HG03064 (cell line): ENCODE measurements at regions not wholly inside any gene's neighbourhood (a gene's known extent, or its start where the extent isn't known, plus 50 kb on each side); places are given as distances from the start of the nearest gene placed in this dataset.
"Not testable (repeated sequence)": the region's sequence is repeated elsewhere in the genome, so short reads cannot be mapped to it uniquely, and the experiment has no call there.

Experiments used
- ATAC-seq: cut with Tn5 transposase; IDR thresholded peaks from one replicate; pipeline ENCODE4 v1.9.1; 2021; ENCODE audit warnings: low read depth; ENCODE audit not compliant: unreplicated experiment

DNA sequence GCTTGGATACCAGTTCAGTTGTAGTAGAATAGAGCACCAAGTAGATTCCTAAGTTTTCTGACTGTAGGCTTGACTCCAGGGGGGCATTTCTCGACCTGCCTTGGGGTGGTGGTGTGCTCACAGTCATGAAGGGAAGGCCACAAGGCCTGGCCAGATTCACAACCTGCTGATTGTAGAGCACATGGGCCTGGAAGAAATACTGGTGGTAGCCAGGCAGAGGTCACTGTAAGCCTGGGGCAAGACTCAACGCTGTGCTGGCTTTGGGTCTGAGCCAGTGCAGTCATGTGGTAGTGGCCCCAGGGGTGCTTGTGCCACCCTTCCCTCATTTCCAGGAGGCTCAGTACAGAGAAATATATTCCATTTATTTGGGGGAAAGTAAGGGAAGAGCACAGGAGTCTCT lies 832.3 kb upstream of the SLC10A2 start:
- ATAC-seq: no peak

DNA sequence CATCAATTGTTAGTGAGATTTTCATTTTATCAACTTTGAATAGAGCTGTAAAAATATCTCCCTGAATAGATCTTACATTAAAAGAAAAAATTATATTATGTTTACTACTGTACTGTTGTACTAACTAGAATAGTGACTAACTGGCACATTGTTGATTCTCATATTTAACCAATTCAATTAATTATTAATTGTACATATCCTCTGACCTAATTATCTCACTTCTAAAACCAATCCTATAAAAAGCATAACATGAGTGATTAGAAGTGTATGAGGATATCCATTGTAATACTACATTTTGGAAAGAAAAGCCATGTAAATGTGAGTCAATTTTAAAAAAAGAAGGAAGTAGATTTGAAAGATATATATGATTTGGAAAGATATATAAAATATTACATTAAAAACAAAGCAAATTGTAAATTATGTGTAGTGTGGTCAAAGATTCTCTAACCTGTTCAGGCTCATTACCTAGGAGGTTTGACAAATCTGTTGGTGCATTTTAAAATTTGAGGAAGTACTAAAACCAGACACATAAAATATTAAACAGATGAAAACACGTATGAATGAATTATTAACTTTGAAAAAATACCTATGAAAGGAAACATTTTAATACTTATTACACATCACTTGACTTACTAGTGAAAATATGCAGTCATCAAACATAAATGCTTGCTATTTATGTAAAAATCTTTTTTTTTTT lies 829.8 kb upstream of the SLC10A2 start:
- no peak for ATAC-seq

DNA sequence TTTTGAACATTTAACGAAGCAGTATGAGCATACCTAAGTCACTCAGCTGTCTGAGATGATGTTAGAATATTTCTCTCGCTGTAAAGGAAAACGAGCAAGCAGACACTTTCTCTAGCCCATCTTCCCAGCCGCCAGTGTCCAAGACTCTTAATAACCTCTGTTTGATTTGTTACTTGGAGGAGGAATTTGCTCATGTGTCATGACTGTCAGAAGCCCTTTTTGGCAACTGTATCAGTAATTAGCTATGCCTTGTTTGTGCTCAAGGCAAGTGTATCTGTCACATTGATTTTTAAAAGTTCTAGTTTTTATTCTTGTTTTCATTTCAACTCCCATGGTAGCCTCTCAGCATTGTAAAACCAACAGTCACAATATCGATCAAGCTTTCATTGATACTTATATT lies 828.4 kb upstream of the SLC10A2 start:
- ATAC-seq: no peak

DNA sequence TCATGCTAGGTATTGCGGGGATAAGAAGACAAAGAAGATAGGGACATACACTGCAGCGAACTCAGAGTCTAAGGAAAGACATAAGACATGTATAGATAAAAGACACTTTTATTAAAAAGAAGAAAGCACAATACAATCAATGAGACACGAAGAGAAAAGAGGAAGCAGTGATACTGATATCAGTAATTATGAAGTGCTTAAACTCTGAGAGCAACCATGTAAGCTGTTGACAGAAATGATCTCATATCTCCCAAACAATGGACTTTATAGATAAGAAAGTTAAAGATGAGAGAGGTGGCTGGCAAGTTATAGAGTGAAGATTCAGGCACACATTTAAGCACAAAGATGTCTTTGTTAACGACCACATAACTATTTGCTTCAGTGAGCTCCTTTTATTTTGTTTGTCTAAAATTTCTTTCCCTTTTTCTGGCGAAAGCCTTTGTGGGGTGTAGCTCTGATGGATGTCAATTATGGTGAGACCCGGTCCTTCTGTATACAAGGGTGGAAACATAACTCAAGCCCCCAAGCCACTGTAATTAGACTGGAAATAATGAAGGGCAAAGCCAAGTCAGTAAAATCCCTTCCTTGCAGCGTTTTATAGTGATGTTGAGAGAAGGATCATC lies 818.0 kb upstream of the SLC10A2 start:
- ATAC-seq: no peak

DNA sequence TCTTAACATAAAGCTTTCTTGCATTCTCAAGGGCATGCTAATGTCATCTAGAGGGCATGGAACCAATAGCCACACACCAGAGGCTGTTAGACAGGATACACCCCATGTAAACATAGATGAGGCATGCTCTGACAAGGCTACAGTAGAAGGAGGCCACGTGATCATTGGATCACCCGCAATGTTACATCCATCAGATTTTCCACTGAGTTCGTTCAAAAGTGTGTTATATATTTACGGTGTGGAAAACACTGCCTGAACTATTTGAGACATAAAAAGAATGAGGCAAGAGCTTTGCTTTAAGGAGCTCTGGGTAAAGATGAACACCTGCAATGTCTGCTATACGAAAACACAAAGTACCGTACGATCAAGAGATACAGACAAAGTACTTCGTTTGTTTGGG lies 817.5 kb upstream of the SLC10A2 start:
- no peak for ATAC-seq

DNA sequence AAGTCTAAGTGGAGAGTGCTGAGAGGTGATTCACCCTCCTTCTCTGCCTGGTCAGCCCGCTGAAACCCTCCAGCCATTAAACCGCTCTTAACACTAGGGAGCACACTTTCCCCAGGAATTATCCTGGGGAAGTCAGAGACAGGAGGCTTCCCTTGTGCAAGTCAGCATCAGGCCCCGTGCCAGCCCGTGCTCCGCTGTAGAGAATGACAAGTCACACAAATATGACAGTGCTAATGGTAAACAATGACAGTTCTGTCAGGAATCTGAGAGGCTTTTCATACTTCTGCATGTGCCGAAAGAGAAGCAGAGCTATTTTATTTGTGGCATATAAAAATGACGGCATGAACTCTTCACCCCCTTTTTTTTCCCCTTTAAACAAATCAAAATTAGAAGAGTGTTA lies 816.9 kb upstream of the SLC10A2 start:
- ATAC-seq: no peak

DNA sequence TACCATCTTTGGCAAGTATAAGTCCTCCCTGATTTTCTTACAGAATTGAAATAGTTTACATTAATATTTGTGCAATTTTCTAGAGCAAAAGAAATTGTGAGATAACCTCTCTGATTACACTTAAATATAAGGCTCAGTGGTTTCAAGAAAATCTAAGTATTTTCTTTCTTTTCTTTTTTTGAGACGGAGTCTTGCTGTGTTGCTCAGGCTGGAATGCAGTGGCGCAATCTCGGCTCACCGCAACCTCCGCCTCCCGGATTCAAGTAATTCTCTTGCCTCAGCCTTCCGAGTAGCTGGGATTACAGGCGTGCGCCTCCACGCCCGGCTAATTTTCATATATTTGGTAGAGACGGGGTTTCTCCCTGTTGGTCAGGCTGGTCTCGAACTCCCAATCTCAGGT lies 813.9 kb upstream of the SLC10A2 start:
- ATAC-seq: not testable (repeated sequence)

DNA sequence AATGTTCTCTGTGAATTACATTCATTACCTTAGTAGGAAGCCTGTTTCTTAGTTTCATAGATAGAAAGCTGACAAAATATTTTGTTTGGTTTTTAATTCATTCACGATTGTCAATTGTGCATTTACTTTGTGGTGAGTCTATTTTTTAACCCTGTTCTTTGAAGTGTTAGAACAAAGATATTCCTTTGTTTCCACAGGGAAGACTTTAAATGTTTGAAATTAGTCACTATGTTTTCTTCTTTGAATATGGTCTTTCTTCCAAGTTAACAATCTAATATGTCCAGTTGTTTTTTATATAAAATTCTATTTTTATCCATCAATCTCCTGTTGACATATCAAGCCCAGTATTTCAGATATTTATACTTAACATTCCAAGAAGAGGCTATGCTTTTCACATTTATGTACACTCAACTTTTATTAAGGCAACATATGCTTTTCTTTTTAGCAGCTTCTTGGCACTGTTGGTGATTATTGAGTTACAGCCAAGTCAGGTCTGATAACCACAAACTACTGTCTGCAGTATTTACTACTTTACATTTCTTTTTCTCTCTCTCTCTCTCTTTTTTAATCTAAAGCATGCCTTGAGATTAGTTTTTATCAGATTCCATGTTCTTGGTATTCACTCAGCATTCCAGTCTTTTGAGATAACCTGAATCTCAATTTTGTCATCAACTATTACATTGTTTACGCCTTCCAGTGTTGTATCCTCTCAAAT lies 812.8 kb upstream of the SLC10A2 start:
- ATAC-seq: no peak

DNA sequence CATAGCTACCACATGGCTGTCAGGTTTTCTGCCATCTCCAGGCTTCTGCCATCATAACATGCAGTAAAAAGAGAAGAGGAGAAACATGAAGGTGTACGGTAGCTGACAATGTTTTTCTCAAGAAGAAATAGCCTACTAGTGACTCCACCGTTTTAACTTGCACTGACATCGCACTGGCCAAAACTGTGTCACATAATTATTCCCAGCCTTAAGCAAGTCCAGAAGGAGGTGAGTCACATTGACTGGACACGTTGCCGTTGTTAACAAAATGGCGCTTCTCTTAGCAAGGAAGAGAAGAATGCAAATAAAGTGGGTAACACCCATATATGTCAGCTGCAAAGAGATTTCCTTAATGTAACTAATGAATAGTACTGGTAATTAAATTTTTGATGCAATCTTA lies 810.4 kb upstream of the SLC10A2 start:
- no peak for ATAC-seq

DNA sequence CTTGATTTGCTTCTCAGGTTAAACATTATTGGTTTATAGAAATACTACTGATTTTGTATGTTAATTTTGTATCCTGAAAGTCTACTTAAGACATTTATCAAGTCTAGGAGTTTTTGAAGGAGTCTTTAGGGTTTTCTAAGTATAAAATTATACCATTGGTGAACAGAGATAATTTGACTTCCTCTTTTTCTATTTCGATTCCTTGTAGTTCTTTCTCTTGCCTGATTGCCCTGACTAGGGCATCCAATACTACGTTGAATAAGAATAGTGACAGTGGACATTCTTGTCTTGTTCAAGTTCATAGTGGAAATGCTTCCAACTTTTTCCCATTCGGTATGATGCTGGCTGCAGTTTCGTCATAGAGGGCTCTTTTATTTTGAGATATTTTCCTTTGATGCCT lies 807.5 kb upstream of the SLC10A2 start:
- no peak for ATAC-seq

DNA sequence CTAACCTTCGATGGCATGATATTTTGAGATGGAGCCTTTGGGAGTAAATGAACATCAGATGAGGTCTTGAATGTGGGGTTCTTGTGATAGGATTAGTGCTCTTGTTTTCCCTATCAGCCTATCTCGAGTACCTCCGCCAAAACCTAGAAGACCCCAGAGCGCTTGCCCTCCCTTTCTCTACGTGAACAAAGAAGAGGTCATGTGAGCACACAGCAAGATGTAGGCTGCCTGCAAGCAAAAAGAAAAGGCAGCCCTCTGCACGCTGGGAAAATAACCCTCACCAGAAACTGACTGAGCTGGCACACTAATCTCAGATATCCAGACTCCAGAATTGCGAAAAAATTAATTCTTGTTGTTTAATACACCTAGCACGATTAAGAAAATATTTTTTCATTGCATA lies 799.8 kb upstream of the SLC10A2 start:
- no peak for ATAC-seq

DNA sequence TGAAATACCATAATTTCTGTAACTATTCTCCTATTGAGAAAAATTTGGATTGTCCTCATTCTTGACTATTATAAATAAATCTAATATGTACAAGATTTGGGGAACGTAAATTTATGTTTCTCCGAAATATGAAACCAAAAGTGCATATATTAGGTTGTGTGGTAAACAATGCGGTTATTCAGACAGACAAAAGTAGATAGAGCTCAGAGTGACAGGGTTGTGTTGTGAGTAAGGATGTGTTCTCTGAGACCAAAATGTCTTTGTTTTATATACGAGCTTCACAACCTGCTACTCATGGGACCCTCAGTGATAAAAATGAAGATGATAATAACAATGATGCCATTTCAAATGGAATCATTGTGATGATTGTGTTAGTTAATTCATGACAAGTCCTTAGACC lies 796.3 kb upstream of the SLC10A2 start:
- ATAC-seq: no peak

DNA sequence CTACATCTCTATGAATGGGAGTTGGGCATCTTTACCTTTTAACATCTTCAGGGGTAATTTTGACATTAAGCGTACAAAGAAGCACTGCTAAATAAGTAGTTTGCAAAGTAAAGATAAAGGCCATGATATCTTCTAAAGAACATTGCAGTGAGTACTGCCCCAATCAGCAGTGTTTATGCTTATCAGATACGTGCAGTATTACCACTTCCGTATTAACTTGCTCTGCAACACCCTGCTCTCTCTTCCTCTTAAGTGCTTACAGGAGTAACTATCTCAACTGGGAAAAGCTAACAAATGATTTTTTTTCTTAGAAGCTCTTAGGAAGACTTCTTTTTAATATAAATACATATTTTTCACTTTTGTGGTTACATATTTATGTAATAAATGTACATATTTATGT lies 793.7 kb upstream of the SLC10A2 start:
- ATAC-seq: no peak

DNA sequence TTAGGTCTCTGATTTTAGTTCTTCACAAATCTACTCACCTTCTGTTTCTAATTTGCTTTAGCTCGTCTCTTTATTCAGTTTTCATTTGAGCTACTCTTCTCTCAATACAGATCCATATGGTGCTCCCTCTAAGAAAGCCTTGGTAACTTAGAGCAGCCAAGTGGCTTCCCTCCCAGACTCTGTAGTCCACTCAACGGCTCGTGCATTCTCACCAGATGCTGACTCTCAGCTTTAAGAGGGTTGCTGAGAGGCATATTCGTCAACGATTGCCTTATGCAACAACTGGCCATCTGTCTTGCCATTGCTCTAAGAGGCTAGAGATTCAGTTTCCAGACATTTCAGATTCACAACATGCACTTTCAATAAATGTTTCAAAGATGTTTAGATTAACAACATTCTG lies 785.8 kb upstream of the SLC10A2 start:
- ATAC-seq: no peak

DNA sequence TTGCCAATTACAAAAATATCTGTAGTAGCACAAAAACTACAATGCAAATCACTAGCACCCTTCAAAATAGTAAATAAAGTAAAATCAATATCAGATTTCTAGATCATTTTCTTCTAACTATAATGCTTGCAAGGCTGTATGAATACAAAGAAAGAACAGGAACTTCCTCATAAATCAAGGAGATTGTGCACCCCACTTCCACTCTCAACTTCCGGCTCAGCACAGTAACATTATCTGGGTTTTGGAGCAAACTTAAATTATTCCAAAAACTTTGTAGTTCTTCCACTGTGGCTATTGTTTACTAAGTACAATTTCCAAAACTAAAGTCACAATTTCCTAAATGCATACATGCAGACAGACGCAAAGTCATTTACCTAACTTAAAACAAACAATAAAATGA lies 778.3 kb upstream of the SLC10A2 start:
- ATAC-seq: no peak

DNA sequence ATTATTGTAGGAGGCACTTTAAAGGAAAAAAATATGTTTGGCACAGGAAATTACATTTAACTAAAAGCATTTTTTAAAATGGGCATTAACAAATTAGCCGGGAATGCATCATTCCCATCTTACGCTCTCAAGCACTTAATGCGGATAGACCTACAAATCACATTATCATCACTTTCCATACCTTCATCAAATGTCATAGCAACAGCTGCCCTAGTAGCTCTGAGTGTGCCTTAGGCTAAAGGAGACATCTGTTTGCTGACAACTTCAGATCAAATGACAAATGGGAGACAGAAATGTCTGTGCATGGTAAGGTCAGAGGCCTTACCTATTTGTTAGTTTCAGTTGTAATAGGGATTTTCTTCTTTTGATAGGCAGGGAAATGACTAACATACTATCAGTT lies 773.2 kb upstream of the SLC10A2 start:
- no peak for ATAC-seq

DNA sequence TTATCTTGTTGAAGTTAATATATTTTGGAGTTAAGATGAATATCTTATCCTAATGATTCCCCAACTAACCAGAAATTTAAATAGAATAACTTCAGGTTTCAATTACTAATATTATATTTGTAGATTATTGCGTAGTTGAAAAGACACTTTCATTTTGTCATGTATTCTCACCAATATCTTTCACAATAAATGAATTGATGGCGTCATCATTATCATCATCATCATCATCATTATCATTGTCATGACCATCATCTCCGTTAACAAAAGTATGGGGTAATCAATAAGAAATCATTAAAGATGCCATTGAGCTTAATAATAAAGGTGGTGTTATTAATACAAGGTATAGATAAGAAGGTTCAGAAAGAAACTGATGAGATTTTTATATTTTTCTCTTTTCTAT lies 768.8 kb upstream of the SLC10A2 start:
- ATAC-seq: no peak

DNA sequence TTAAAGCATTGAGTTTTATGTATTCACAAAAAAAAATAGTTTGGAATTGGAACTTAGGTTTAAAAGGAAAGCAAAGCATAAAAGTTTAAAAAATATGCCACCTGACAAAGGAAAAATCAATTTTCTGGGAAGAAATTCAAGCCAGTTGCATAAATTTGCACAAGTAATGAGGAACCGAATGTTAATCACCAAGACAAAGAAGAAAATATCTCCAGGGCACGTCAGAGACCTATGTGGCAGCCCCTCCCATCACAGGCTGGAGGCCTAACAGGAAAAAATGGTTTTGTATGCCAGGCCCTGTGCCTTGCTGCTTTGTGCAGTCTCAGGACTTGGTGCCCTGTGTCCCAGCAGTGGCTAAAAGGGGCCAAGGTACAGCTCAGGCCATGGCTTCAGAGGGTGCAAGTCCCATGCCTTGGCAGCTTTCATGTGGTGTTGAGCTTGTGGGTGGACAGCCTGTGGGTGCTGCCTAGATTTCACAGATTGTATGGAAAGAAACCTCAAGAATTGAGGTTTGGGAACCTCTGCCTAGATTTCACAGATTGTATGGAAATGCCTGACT lies 767.2 kb upstream of the SLC10A2 start:
- no peak for ATAC-seq

DNA sequence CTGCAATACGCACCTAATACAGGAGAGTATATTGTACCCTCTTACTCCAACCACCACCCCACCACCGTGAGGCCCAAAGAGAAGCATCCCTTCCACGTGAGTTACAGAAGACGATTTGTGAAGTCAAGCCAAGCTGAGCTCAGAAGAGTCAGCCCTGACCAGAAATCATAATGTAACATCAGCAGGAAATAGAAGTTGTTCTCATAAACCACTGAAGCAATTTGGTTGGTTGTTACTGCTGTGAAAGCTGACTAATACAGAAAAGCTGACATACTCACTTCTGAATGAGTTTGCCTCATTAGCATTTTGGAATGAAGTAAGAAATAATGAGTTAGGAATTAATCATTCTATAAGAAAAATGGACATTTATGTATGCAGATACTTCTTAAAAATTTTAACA lies 749.4 kb upstream of the SLC10A2 start:
- no peak for ATAC-seq

DNA sequence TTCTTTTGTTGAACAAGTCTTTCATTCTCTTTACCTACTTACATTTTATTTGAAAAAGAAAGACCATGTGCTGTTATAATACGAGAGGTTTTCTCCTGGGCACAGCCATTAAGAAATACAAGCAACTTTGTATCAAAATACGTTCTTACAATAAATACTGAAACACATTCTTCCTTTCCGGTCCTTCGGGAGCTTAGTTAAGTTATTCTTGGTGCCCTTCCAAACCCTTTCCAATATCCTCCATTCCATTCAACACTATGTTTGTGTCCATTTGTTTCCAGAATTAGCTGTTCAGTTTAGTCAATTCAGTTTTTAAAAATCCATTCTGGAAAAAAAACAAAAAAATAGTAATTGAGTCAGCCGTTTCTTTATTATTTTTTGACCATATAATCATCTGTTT lies 746.8 kb upstream of the SLC10A2 start:
- ATAC-seq: no peak

DNA sequence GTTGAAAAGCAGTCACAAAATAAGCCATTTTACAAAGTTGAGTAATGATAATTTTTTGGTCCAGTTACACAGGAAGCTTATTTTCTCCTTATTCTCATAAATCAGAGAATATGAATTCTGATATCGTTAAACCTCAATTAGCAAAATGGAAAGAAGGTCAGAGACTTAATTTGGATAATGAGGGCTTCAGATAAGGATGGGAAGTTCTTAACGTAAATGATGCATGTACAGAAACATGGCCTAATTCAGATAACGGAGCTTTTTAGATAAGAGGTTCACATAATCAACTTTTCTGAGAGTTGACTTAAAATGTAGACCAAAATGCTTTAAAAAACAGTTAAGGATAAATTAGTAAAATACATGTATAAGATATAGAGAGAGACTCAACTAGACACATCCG lies 746.3 kb upstream of the SLC10A2 start:
- no peak for ATAC-seq

DNA sequence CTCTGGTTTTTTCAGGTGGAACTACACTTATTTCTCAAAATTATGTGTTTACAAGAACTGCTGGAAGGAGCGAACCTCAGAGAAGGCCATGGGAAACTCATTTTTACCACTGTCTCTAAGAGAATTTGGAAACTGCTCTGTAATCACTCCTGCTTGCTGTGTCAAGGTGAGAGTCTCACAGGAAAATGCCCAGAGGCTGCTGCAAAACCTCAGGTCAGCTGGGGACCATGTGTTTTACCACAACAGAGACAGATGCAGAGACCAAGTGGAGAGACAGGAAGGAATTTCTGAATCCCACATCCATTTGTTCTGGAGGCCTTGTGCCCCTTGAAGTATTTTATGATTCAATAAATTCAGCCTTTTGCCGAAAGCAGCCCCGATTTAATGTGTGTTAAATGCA lies 743.8 kb upstream of the SLC10A2 start:
- no peak for ATAC-seq
